H1 (cell line): ENCODE measurements at regions not wholly inside any gene's neighbourhood (a gene's known extent, or its start where the extent isn't known, plus 50 kb on each side); places are given as distances from the start of the nearest gene placed in this dataset.

Source experiments
- ASH2L ChIP-seq: fragments of 200-600, 300-600 bp; sonication (generic); IDR thresholded peaks from one replicate; pipeline ENCODE4 v1.7.1; 2017; ENCODE audit warnings: low read length
- CHD1 ChIP-seq: IDR thresholded peaks from 2 replicates; pipeline ENCODE4 v1.6.1; 2012; ENCODE audit warnings: low read depth, low read length, improper control_type of control experiment
- CHD2 ChIP-seq: IDR thresholded peaks from 2 replicates; pipeline ENCODE4 v1.6.1; 2012; ENCODE audit warnings: low read length, improper control_type of control experiment
- CHD7 ChIP-seq: fragments of 300-600 bp; sonication (generic); IDR thresholded peaks from 2 replicates; pipeline ENCODE4 v1.7.1; 2012; ENCODE audit warnings: low read length, moderate library complexity, mild to moderate bottlenecking, inconsistent platforms; ENCODE audit not compliant: insufficient replicate concordance
- CREB1 ChIP-seq: IDR thresholded peaks from 2 replicates; pipeline ENCODE4 v1.6.1; 2012; ENCODE audit warnings: inconsistent platforms
- CTBP2 ChIP-seq: IDR thresholded peaks from 2 replicates; pipeline ENCODE4 v1.7.0; 2011; ENCODE audit warnings: borderline replicate concordance, mild to moderate bottlenecking, moderate library complexity, mixed read lengths, low read length; ENCODE audit not compliant: insufficient read depth, insufficient read length
- POLR2AphosphoS5 ChIP-seq: IDR thresholded peaks from 2 replicates; pipeline ENCODE4 v1.6.1; 2011; ENCODE audit warnings: low read depth, low read length
- RXRA ChIP-seq: IDR thresholded peaks from 2 replicates; pipeline ENCODE4 v1.6.1; 2011; ENCODE audit warnings: low read depth, mild to moderate bottlenecking, low read length, moderate library complexity; ENCODE audit not compliant: insufficient read depth
- SP1 ChIP-seq: IDR thresholded peaks from 2 replicates; pipeline ENCODE4 v1.6.1; 2011; ENCODE audit warnings: low read depth, low read length
- SP4 ChIP-seq: IDR thresholded peaks from 2 replicates; pipeline ENCODE4 v1.6.1; 2012; ENCODE audit warnings: low read length, inconsistent platforms
- TAF7 ChIP-seq: optimal IDR thresholded peaks from 2 replicates; pipeline ENCODE3; 2011; ENCODE audit warnings: low read depth, mild to moderate bottlenecking, inconsistent platforms, low read length, moderate library complexity, borderline replicate concordance

DNA sequence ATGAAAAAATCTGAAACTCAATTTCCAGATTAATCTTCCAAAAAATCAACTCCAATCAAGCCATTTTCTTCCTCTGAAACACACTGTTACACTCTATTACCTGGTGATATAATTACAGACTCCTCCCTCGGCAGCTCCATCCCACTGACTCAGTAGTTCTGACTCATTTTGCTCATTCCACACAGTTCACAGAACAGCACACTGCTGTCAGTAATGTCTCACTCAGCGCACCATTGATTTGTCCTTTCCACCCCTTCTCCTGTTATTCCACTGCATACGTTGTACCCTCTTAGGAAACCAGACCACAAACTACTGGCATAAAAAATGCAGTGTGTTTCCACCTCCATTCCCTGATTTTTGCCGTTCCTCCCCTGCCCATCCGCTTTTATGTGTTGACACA is 212.7 kb downstream of the SLIT2 start (continued):
- TF ChIP-seq RXRA (no peak), CHD7 (no peak), SP1 (no peak), CTBP2 (no peak), TAF7 (no peak), POLR2AphosphoS5 (no peak), CREB1 (no peak), CHD1 (no peak), SP4 (no peak), CHD2 (no peak), ASH2L (no peak)
